HG02852 (cell line): ENCODE measurements at regions not wholly inside any gene's neighbourhood (a gene's known extent, or its start where the extent isn't known, plus 50 kb on each side); places are given as distances from the start of the nearest gene placed in this dataset.

Source experiments
- ATAC-seq: cut with Tn5 transposase; IDR thresholded peaks from one replicate; pipeline ENCODE4 v1.9.1; 2021; ENCODE audit warnings: mild to moderate bottlenecking, moderate library complexity; ENCODE audit not compliant: unreplicated experiment

DNA sequence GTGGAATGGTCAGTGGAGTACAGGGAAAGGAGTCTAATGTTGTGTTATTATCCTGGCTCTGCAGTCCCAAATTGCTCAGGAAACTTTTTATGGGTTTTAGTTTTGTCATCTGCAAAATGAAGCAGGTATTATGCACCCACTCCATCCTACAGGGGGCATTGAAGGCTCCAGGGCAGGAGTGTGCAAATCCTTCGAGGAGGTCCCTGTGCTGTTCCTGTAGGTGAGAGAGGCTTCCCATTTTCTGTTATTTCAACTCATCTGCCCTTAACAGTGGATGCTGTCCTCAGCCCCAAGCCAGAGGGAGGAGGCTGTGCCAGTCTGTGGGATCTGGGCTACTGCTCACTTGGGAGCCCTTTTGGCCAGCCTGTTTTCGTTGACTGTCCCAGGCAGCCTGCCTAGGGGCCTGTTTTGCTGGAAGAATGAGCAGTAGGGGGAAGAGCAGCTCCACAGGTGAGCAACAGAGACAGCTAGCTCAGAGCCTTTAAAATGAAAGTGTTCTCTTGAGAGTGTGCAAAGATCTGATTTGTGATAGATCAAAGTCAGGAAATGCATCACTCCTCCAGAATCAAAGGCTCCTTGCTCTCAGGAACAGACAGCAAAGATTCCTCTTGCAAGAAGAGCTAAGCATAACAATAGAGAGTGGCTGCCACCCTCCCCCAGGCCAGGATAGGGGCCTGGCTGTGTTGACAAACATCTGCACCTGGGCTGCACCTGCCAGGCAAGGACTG, 317.6 kb upstream of the PROX1 start:
- no peak for ATAC-seq

DNA sequence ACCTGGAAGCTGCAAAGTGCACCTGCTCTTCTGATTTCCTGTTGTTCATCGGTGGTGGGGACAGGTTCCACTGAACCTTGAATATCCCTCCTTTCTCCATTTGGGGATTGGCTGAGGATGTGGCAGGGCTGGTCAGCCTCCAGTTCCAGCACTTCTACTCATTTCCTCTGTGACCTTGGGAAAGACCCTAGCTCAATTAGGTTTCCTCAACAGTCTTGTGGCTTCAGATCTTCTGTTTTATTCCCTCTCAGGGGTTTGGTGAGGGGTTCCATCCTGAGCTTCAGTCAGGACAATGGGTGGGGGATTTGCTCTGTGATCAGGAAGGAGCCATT, 317.1 kb upstream of the PROX1 start:
- no peak for ATAC-seq

DNA sequence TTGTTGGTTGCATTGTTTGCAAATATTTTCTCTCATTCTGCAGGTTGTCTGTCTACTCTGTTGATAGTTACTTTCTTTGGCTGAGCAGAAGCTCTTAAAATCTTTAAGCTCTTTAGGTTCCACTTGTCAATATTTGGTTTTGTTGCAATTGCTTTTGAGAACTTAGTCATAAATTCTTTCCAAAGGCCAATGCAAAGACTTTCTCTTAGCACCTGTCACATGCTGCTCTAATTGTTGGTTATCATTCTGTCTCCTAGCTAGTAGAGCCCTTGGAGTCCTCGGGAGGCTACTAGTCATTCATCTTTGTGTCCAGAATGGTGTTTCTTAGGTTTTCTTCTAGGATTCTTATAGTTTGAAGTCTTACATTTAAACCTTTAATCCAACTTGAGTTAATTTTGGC, 312.7 kb upstream of the PROX1 start:
- ATAC-seq: no peak

DNA sequence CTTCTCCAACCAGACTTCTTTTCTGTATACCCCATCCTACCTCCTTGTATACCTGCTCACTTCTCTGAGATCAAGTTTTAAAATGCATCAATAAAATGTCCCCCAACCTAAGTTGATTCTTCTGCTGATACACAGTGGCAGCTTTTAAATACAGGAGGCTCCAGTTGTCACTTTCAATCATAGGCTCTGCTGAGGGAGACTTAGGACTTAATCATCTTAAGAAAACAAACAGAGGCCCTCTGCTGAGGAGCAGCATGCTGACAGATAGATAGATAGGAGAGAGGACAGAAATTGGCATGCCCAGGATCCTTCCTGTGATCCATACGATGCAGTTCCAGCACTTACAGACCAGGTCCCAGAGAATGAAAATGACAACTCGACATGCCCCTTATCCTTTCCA, 311.0 kb upstream of the PROX1 start:
- no peak for ATAC-seq

DNA sequence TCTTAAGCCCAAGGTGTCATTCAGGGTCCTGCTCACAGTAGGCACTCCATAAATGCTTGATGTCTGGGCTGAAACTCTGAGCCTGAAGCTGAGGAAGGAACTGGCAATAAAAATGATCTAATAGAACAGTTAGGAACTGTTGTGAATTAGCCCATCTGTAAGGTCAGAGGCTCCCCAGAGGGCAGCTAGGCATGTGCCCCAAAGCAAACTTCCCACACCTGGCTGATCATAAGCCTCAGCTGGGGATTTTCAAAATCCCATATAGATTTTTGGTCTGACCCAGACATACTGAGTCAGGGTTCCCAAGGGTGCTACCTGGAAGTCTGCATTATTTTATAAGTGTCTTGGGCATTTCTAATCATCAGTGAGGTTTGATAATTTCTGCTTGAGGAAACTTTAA, 309.4 kb upstream of the PROX1 start:
- ATAC-seq: no peak

DNA sequence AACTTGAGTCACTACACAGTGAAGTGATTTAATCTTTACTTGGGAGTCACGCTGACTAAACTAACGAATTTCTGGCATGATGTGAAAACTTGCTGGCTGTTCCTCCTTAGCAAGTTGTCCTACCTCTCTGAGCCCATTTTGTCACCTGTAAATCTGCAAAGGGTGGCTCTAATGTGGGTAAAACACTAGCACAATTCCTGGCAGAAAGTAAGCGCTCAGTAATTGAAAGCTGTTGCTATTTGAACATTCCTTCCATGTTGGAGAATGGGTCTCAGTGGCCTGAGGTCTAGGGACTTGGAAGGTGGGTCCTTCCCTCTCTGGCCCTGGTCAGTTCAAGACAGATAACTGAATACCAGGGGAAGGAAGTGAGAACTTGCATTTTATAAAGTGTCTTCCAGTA, 309.0 kb upstream of the PROX1 start:
- no peak for ATAC-seq

DNA sequence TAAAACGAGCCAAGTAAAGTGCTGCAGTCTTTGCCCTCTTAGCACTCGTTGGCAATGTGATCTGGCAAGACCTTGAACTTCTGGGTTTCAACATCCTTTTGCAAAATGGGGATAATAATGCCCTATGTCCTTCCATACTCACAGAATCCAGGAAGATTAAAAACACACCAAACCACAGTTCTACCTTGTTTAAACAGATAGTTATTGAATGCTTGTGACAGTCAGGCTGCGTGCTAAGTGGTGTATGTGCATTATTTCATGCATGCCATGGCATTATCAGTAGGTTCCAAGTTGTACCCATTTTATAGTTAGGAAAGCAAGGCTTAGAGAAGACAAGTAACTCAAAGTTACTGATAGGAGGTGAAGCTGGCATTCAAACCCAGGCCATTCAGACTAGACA, 308.6 kb upstream of the PROX1 start:
- no peak for ATAC-seq

DNA sequence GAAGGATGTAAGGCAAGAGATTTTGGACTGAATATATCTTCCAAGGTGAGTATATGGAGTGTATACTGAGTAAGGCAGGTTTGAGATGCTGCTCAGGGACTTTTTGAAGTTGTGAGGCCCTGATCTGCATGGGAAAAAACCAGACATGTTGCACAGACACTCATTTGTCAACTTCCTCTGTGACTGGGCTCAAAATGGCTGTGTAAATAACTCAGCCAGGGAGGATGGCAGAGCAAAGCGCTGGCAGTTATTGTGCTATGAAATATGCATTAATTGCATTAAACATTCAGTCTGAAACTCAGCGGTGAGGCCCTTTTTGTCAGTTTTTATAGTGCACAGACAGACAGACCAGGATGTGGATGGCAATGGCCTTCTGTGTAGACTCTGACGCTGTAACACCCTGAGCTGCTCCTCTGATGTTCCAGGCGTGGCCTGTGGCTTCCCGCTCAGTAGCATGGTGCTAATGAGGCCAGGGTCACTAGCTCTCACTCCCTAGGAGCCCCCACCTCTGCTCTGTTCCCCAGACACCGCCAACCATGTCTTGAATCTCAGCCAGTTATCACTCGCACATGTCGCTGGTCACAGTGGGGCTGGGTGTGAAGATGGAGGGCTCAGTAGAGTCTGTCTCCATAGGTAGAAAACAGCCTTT, 307.0 kb upstream of the PROX1 start:
- ATAC-seq: no peak

DNA sequence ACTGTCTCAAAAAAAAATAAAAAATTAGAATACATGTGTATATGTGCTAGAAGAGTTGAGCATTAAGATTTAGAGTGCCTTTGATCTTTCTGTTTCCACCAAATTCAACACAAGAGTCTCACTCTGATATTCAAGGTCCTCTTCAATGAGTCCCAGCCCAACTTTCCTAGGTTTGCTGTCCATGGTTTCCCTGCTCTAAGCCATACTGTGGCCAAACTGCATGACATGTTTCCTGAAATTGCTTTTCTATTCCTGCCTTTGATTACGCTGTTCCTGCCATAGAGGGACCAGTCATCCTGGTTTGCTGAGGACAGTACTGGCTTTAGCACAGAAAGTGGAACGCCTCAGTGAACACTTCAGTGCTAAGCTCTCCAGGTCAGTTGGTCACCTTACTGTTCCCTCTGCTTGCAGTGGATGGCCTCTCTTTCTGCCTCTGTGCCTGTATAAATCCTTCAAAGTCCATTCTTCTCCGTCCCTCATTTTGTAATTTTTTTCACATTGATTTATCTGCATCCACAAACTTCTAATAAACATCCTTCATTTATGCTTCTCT, 305.9 kb upstream of the PROX1 start:
- no peak for ATAC-seq

DNA sequence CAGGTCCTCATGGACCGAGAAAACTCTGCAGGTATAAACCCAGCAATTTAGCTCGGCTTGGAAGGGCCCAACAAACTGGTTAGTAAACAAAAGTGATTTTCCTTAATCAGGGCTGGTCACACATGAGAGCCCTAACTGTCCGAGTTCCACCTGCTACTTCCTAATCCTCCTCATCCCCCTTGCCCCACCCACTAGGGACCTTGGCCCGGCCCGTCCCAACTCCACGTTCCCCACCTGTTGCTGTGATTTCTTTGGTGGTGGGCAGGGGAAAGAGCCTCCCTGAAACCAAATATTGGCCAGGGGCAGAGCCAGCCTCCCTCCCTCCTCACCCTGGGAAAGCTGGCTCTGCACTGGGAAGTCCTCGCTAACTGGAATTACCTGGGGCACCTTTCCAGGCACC, 304.2 kb upstream of the PROX1 start:
- no peak for ATAC-seq

DNA sequence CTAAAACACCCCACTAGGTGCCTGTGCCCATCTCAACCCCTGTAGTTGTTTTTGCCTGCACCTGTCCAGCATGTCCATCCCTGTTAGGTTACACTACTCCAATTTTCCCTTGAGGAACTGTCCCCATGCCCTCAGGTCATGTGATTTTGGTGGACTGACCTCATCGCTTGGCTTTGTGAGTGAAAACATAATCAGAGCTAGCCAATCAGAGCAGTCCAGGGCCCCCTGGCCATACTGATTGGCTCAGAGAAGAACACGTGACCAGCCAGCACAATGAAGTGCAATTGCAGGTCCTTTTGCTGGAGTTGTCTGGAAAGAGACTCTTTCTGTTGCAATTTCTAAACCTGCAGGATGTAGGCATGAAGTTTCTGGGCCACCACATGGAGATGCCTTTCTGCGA, 303.3 kb upstream of the PROX1 start:
- ATAC-seq: no peak

DNA sequence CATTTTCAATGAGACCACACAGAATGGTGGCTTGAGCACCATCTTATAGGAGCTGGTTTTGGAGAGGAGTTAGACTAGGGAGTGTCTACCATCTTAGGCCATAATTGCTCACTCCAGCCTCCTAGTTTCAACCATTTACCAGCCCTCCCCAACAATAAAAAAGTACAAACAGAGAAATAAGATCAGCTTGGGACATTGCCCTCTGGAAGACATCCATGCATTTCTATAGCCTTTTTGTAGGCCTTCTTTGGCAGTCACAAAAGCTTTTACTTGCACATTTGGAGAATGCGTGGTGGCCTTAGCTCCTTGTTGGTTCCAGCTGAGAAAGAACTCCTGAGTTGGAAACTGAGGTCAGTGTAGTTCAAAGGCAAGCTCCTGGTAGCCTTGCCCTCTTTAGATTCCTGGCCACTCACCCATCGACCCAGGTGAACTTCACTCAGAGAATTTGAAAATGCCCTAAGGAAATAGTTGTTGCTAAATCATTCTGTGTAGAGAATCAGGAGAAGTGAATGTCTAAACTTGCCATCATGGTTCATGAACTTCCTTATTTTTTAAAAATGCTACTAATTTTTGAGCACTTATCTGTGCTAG, 301.7 kb upstream of the PROX1 start:
- ATAC-seq: no peak

DNA sequence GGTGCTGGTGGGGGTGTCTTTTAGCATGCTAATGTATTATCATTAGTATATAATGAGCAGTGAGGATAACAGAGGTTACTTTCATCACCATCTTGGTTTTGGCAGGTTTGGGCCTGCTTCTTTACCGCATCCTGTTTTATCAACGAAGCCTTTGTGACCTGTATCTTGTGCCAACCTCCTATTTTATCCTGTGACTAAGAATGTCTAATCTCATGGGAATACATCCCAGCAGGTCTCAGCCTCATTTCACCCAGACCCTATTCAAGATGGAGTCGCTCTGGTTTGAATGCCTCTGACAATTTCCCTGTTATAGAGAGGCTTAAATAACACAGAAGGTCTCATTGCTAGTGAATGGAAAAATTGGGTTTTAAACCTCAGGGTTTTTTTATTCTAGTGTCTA, 300.8 kb upstream of the PROX1 start:
- no peak for ATAC-seq

DNA sequence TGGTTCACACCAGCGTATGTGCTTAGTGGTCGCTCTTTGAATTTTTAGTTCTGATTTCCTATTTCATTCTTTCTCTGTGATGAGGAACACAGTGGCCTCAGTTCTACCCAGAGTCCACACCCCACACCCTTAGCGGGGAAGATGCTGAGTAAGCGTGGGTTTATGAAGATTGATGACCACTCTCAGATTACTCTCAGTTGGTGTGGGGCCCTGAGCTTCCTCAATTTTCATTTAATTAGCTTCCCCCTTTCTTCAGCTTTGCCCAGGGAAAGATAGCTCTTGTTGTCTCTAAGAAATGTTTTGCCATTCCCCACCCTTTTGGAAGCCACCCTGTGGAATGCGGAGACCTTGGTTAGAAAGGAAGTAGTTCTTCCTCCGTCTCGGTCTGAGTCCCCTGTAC, 299.9 kb upstream of the PROX1 start:
- no peak for ATAC-seq

DNA sequence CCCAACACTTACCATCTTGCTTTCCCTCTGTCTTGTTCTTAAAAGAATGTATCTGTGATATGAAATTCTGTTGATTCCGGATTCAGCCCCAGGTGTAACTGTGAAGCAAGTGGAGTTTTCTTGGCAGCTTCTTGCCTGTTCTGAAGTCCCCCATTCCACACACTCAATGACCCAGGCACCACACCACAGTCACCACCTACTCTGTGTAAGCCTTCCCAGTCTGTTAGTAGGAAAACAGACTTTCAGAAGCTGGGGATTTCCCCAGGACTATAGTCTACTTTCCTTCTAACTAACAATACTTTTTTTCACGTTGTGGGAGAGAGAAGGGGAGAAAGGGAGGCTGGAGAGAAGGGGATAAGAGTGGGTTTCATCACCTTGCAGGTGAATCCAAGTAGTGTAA, 299.1 kb upstream of the PROX1 start:
- no peak for ATAC-seq

DNA sequence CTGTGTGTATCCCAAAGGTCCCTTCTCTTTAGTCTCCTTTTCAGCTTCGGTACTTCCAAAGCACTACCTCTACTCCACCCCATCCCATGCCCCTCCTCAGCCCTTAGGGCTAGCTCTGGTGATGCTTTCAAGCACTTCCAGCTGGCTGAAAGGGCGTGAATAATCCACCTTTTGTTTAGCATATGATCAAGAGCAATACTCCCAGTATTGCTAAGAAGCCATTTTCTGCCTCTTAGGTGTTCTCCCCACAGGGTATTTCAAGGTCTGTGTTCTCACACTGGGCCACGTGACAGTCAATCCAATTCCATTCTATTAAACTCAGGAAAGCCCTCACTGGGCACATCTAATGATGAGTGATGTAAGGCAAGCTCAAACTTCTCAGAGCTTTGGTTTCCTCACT, 298.5 kb upstream of the PROX1 start:
- ATAC-seq: no peak

DNA sequence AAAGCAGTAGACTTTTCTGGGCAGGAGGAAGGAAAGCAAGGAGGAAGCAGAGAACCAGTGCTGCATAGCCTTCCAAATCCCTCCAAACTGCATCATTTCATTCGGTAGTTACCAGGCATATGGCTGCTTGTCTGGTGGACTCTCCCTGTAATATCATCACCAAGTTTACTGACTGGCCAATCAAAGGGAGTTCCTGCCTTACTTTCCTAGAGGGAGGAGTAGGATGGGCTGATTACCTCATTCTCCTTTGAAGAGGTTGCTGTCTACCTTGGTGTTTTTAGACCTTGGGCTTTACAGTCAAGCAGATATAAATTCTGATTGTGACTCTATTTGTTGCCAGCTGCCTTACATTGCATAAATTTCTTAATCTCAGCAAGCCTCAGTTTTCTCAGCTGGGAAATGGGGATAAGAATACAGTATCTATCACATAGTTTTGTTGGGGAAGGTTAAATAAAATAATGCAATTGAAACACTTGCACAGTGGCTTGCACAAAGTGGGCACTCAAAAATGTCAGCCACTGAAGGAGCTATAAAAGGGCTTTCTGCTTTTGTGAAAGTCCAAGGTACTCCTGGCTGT, 297.3 kb upstream of the PROX1 start:
- ATAC-seq: no peak

DNA sequence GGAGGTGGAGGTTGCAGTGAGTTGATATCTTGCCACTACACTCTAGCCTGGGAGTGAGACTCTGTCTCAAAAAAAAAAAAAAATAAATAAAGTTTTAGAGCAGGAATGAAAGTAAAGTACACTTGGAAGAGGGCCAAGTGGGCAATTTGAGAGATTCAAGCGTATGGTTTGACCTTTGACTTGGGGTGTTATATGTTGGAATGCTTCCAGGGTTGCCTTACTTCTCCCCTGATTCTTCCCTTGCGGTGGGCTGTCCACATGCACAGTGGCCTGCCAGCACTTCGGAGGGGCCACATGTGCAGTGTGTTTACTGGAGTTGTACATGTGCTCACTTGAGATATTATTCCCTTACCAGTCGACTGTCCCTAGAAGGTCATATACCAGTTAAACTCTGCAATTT, 295.5 kb upstream of the PROX1 start:
- no peak for ATAC-seq

DNA sequence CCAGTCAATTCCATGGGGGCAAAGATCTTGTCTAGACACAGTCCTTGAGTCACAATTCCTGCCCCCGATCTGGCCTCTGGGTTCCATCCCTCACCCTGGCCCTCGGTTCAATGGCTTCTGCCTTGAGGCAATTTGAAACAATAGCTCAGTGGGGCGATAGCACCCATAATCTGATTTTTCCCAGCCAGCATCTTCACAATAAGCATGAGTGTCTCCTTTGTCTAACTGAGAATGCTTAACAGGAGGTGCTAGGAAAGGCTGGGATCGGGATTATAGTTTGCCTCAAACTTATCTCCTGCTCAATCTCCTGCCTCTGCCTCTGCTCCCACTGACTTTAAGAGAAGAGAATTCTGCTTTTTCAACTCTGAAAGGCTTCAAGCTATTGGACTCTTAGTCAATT, 293.9 kb upstream of the PROX1 start:
- ATAC-seq: no peak

DNA sequence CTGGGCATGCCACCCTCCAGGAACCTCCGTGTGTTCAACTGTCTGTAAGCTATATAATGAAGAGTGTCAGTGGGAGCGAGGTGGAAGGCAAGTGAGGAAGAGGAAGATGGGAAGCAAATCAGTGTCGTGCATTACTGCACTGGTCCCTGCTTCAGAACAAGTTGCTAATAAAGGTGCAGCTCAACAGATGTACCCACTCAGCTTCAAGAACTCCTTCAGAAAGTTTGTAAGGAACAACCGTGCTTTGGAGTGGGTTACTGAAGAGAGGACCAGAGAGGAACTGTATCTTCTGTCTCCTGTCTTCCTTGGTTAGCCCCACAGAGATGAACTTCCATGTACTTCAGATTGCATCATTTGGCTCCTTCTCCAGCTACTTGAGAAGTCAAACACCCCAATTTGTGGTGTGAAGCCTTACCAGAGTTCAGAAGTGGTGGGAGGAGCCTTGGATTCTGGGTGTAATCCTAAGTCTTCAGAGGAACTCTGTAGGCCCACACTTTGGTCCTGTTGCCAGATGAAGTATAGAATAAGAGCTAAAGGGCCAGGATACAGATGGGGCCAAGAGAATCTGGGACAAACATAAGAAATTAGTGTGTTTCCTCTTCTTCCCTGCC, 290.5 kb upstream of the PROX1 start:
- no peak for ATAC-seq

DNA sequence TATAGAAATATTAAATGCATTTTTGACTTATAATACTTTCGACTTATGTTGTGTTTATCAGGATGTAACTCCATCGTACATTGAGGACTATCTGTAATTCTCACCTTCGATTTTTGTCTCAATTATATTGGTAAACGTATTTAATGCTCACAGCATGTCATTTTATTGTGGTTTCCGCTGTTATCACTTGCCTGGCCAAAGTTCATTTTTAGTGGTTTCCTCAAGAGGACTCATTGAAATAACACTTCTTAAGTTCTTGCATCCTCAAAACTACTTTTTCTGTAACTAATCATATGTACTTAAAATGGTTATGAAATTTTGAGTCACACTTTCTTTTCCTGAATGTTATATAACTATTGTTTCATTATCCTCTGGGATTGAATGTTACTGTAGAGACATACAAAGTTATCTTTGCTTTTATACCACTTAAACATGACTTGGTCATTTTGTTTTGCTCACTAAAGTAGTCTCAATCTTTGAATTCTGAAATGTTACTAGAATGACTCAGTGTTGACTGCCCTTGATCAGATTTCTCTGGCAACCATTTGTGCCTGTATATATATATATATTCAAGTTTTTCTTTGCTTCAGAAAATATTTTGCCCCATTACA, 289.6 kb upstream of the PROX1 start:
- ATAC-seq: no peak
